GM12878 (cell line): ENCODE measurements at regions not wholly inside any gene's neighbourhood (a gene's known extent, or its start where the extent isn't known, plus 50 kb on each side); places are given as distances from the start of the nearest gene placed in this dataset.

Source experiments
- ATAC-seq: fragments of 200-7000 bp; cut with Tn5 transposase; 3 replicates; pipeline ENCODE4 v1.9.1; 2020; ENCODE audit warnings: mild to moderate bottlenecking, moderate library complexity
- BruUV-seq: library from RNA; stranded (reverse); fragments of 400-500 nt; replicated peaks from 2 replicates; lab custom pipeline; 2021; lab: Mats Ljungman, UMichigan
- CTCF ChIA-PET: fragments of 300-600 bp; sonication (Branson Sonifier 250); formaldehyde crosslinking; extraction: SDS; loops from one replicate; lab custom pipeline; 2021; ENCODE audit warnings: inconsistent platforms; lab: Yijun Ruan, JAX
- POLR2A ChIA-PET: fragments of 350-600 bp; formaldehyde crosslinking; extraction: SDS; loops from one replicate; lab custom pipeline; 2021; ENCODE audit warnings: inconsistent platforms; lab: Charles Lee
- RAD21 ChIA-PET: fragments of 300-600 bp; sonication (Branson Sonifier 250); formaldehyde crosslinking; loops from one replicate; lab custom pipeline; 2023; ENCODE audit warnings: antibody characterized with exemption; ENCODE audit not compliant: unreplicated experiment; lab: Charles Lee
- SMC1A ChIA-PET: fragments of 300-600 bp; sonication (Branson Sonifier 250); formaldehyde crosslinking; loops from one replicate; lab custom pipeline; 2023; ENCODE audit not compliant: unreplicated experiment, uncharacterized antibody; lab: Charles Lee
- DNase-seq: peaks from one replicate; pipeline ENCODE4 v3.0.0-alpha.2; 2011; ENCODE audit warnings: low read depth, low spot score
- FAIRE-seq: peaks from 3 replicates; lab custom pipeline; 2011; peaks lifted over from hg19 to GRCh38; lab: Jason Lieb, UNC
- H2AFZ ChIP-seq: 2 replicates; pipeline ENCODE4 v1.6.0; 2011; ENCODE audit warnings: low read depth, low read length, control low read depth; ENCODE audit not compliant: control insufficient read depth
- H3K27ac ChIP-seq: 2 replicates; pipeline ENCODE4 v1.5.1; 2011; ENCODE audit warnings: control low read depth; ENCODE audit not compliant: control insufficient read depth, insufficient read depth
- H3K27me3 ChIP-seq, 2 experiments: replicated peaks in 1 of 2; 2 replicates each; pipeline versions ENCODE4 v1.6.0 to v1.6.1; 2011; ENCODE audit warnings: low read length in 1 of 2; ENCODE audit not compliant: control insufficient read depth in 2 of 2, insufficient read depth in 2 of 2
- H3K36me3 ChIP-seq, 2 experiments: 2 replicates each; pipeline ENCODE4 v1.5.1; 2011; ENCODE audit warnings: low read length in 1 of 2; ENCODE audit not compliant: control insufficient read depth in 2 of 2, insufficient read depth in 2 of 2
- H3K4me1 ChIP-seq: 2 replicates; pipeline ENCODE4 v1.6.1; 2011; ENCODE audit warnings: mild to moderate bottlenecking, low read length, moderate library complexity, mixed read lengths; ENCODE audit not compliant: control insufficient read depth, insufficient read depth
- H3K4me2 ChIP-seq: 2 replicates; pipeline ENCODE4 v1.6.0; 2011; ENCODE audit warnings: control low read depth; ENCODE audit not compliant: control insufficient read depth, insufficient read depth
- H3K4me3 ChIP-seq: fragments of 200-600 bp; sonication (generic); 2 replicates; pipeline ENCODE4 v1.5.1; 2016
- H3K79me2 ChIP-seq: 2 replicates; pipeline ENCODE4 v1.6.0; 2011; ENCODE audit warnings: low read length; ENCODE audit not compliant: control insufficient read depth, insufficient read depth
- H3K9ac ChIP-seq: 2 replicates; pipeline ENCODE4 v1.8.0; 2011; ENCODE audit warnings: low read length, control low read depth, mixed read lengths; ENCODE audit not compliant: control insufficient read depth, insufficient read depth
- H3K9me3 ChIP-seq: replicated peaks from 3 replicates; pipeline ENCODE4 v1.5.1; 2011; ENCODE audit warnings: mild to moderate bottlenecking, low read length; ENCODE audit not compliant: control insufficient read depth, insufficient read depth
- H4K20me1 ChIP-seq: 2 replicates; pipeline ENCODE4 v1.6.0; 2011; ENCODE audit not compliant: control insufficient read depth, insufficient read depth
- ASH2L ChIP-seq: fragments of 300-600, 200-600 bp; sonication (generic); IDR thresholded peaks from 2 replicates; pipeline ENCODE4 v1.6.1; 2017; ENCODE audit warnings: low read depth, mild to moderate bottlenecking, borderline replicate concordance
- GABPA ChIP-seq: IDR thresholded peaks from 2 replicates; pipeline ENCODE4 v1.6.1; 2014; ENCODE audit warnings: antibody characterized with exemption, low read depth, mild to moderate bottlenecking, inconsistent platforms
- HDAC2 ChIP-seq: fragments of 200-600 bp; sonication (generic); IDR thresholded peaks from 2 replicates; pipeline ENCODE4 v1.6.1; 2017
- MTA3 ChIP-seq: IDR thresholded peaks from 2 replicates; pipeline ENCODE4 v1.6.1; 2012; ENCODE audit warnings: low read length, inconsistent platforms, borderline replicate concordance
- NKRF ChIP-seq: fragments of 450-650 bp; conservative IDR thresholded peaks from 2 replicates; pipeline ENCODE4 v1.6.1; 2017; ENCODE audit warnings: mild to moderate bottlenecking, moderate library complexity
- PAX5 ChIP-seq: IDR thresholded peaks from 2 replicates; pipeline ENCODE4 v1.6.1; 2011; ENCODE audit warnings: low read depth, low read length, borderline replicate concordance
- SKIL ChIP-seq: fragments of 450-650 bp; IDR thresholded peaks from 2 replicates; pipeline ENCODE4 v1.6.1; 2017; ENCODE audit warnings: mild to moderate bottlenecking, low read depth, inconsistent platforms; ENCODE audit not compliant: poor library complexity, severe bottlenecking
- SMARCA5 ChIP-seq: fragments of 450-650 bp; IDR thresholded peaks from 2 replicates; pipeline ENCODE4 v1.6.1; 2017; ENCODE audit warnings: mild to moderate bottlenecking
- SUPT20H ChIP-seq: IDR thresholded peaks from 2 replicates; pipeline ENCODE4 v1.6.1; 2011; ENCODE audit warnings: low read depth, mild to moderate bottlenecking, low read length, moderate library complexity, borderline replicate concordance; ENCODE audit not compliant: control insufficient read depth
- TAF1 ChIP-seq: IDR thresholded peaks from 2 replicates; pipeline ENCODE4 v1.6.1; 2011; ENCODE audit warnings: mild to moderate bottlenecking, low read depth, low read length, borderline replicate concordance
- WGBS: methylation state at CpG from one replicate; pipeline ENCODE4 v1.1.6; 2016; ENCODE audit warnings: low lambda C conversion rate; ENCODE audit not compliant: insufficient replicate concordance, insufficient coverage; ENCODE audit errors: missing lambda C conversion rate; 5-methylcytosine and 5-hydroxymethylcytosine counted together
- in situ Hi-C: fragments of 300-500 bp; cut with MboI; formaldehyde crosslinking; loops from 9 replicates; pipeline ENCODE4 v1.14.3; 2018; ENCODE audit warnings: mixed read lengths
- intact Hi-C: fragments of 100-400 bp; cut with micrococcal nuclease; formaldehyde crosslinking; loops from one replicate; pipeline ENCODE4 v1.14.2; 2022; ENCODE audit not compliant: unreplicated experiment
- TF ChIP-seq, protein P1 (sequence below): IDR thresholded peaks from 2 replicates; pipeline ENCODE4 v1.6.1; 2011; ENCODE audit warnings: borderline replicate concordance, low read depth, mild to moderate bottlenecking, moderate library complexity, low read length; ENCODE audit not compliant: insufficient read depth, poor library complexity, severe bottlenecking
- TF ChIP-seq, protein P2 (sequence below): fragments of 450-650 bp; IDR thresholded peaks from 2 replicates; pipeline ENCODE4 v1.6.1; 2016; ENCODE audit warnings: mild to moderate bottlenecking

- CTCF ChIA-PET = no interaction called here
- H3K27me3 ChIP-seq = no peaks in the 10 kb centered on the region; a peak in 1 of 4 replicates
- no peak for ATAC-seq
- SMC1A ChIA-PET = no interaction called here
- WGBS = 0% methylated on average over 2 of the region's 2 CpGs
- no peak for FAIRE-seq
- intact Hi-C loops = no loop called here
- TF ChIP-seq SMARCA5 (no peak), PAX5 (no peak), TAF1 (no peak), SUPT20H (no peak)
- TF ChIP-seq, all 136 proteins: peak for 0
- BruUV-seq = no TSS peak
- H3K9me3 ChIP-seq = no peaks in the 10 kb centered on the region
- no peak overlapping the region for H3K4me2 ChIP-seq
- no peaks in the 10 kb centered on the region for H3K4me1 ChIP-seq
- no peak overlapping the region for H3K4me3 ChIP-seq
- ChIA-PET POLR2A (no interaction called here), RAD21 (no interaction called here)
- H4K20me1 ChIP-seq = no peaks in the 10 kb centered on the region
- no peaks in the 10 kb centered on the region for H3K79me2 ChIP-seq
- H3K9ac ChIP-seq = no peak overlapping the region
- in situ Hi-C loops = no loop called here
- DNase-seq = no peak
- H3K36me3 ChIP-seq = no peaks in the 10 kb centered on the region
- no peak overlapping the region for H3K27ac ChIP-seq
- no peak overlapping the region for H2AFZ ChIP-seq
These were observed 262.4 kb downstream of the ERMARD start for GRCh38 chr6:170013815-170014214.

DNA sequence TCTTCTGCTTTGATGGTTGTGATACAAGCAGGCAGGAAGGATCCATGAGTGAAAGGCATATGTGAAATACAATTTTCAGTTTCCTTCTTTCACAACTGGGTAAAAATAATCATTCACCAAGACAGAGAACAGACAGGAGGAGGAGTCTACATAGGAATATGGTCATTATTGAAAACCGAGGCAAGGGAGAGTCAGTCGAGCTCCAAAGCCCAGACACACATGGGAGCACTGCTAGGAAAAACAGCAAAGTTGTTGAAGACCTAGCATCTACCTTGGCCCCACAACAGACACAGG is 260.6 kb downstream of the ERMARD start:
- intact Hi-C loops (no loop called here), in situ Hi-C loops (no loop called here)
- BruUV-seq = no TSS peak
- no peaks in the 10 kb centered on the region for H3K36me3 ChIP-seq
- no peak overlapping the region for H3K4me3 ChIP-seq
- H3K9ac ChIP-seq = no peak overlapping the region
- WGBS = 9% methylated on average over 2 of the region's 2 CpGs
- no peak for FAIRE-seq
- no peaks in the 10 kb centered on the region for H3K27me3 ChIP-seq
- ATAC-seq = no peak
- POLR2A ChIA-PET = no interaction called here
- no peaks in the 10 kb centered on the region for H3K4me1 ChIP-seq
- no peaks in the 10 kb centered on the region for H4K20me1 ChIP-seq
- SMC1A ChIA-PET = interaction anchor here (0.7 kb wide), 1 partner anchor 176 kb away, joined by 3 read pairs; no protein-coding TSS in a partner anchor
- DNase-seq = no peak
- RAD21 ChIA-PET = no interaction called here
- H3K9me3 ChIP-seq = no peaks in the 10 kb centered on the region
- no peak overlapping the region for H2AFZ ChIP-seq
- H3K27ac ChIP-seq = no peak overlapping the region
- no peaks in the 10 kb centered on the region for H3K79me2 ChIP-seq
- H3K4me2 ChIP-seq = no peak overlapping the region
- CTCF ChIA-PET = no interaction called here
- TF ChIP-seq NKRF (no peak), GABPA (no peak), HDAC2 (no peak), SKIL (no peak), MTA3 (no peak), ASH2L (no peak)
- TF ChIP-seq, protein P1, sequence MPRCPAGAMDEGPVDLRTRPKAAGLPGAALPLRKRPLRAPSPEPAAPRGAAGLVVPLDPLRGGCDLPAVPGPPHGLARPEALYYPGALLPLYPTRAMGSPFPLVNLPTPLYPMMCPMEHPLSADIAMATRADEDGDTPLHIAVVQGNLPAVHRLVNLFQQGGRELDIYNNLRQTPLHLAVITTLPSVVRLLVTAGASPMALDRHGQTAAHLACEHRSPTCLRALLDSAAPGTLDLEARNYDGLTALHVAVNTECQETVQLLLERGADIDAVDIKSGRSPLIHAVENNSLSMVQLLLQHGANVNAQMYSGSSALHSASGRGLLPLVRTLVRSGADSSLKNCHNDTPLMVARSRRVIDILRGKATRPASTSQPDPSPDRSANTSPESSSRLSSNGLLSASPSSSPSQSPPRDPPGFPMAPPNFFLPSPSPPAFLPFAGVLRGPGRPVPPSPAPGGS = no peak
- TF ChIP-seq, protein P2, sequence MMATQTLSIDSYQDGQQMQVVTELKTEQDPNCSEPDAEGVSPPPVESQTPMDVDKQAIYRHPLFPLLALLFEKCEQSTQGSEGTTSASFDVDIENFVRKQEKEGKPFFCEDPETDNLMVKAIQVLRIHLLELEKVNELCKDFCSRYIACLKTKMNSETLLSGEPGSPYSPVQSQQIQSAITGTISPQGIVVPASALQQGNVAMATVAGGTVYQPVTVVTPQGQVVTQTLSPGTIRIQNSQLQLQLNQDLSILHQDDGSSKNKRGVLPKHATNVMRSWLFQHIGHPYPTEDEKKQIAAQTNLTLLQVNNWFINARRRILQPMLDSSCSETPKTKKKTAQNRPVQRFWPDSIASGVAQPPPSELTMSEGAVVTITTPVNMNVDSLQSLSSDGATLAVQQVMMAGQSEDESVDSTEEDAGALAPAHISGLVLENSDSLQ = no peak
